GM12892 (cell line): ENCODE measurements at regions not wholly inside any gene's neighbourhood (a gene's known extent, or its start where the extent isn't known, plus 50 kb on each side); places are given as distances from the start of the nearest gene placed in this dataset.

Experiments
- POLR2A ChIP-seq: IDR thresholded peaks from 2 replicates; pipeline ENCODE4 v1.6.1; 2011; ENCODE audit warnings: low read depth, low read length, control low read depth
- POLR2AphosphoS5 ChIP-seq: IDR thresholded peaks from 2 replicates; pipeline ENCODE4 v1.6.1; 2011; ENCODE audit warnings: low read depth, low read length, control low read depth

- TF ChIP-seq POLR2A (no peak), POLR2AphosphoS5 (no peak)
These were observed 588.3 kb upstream of the SGCG start for GRCh38 chr13:22592515-22592914.
